Upper lobe of left lung (tissue), 4 donors: ENCODE measurements at regions not wholly inside any gene's neighbourhood (a gene's known extent, or its start where the extent isn't known, plus 50 kb on each side); places are given as distances from the start of the nearest gene placed in this dataset.

Experiments used
- CTCF ChIP-seq, 6 experiments: fragments of 450-650 bp in 4 of 6; fragments of 200-600 bp in 2 of 6; sonication (generic) in 2 of 6; IDR thresholded peaks; one replicate each; pipeline ENCODE4 v1.5.1; 2016 to 2019; ENCODE audit warnings: antibody characterized with exemption in 6 of 6
- EP300 ChIP-seq, 4 donors: sonication (generic); formaldehyde crosslinking; IDR thresholded peaks; one replicate each; pipeline ENCODE4 v1.5.1; 2017; ENCODE audit warnings: antibody characterized with exemption in 4 of 4, control low read depth in 2 of 4
- POLR2A ChIP-seq, 4 donors: fragments of 450-650 bp; IDR thresholded peaks; one replicate each; pipeline ENCODE4 v1.5.1; 2016 to 2017; ENCODE audit warnings: antibody characterized with exemption in 4 of 4, mild to moderate bottlenecking in 2 of 4
- POLR2AphosphoS5 ChIP-seq, 2 donors: sonication (generic); formaldehyde crosslinking; IDR thresholded peaks; one replicate each; pipeline ENCODE4 v1.5.1; 2017; ENCODE audit warnings: antibody characterized with exemption in 2 of 2

- no peak for TF ChIP-seq EP300 (IDR thresholded peaks at IDR 0.05)
- TF ChIP-seq CTCF (IDR thresholded peaks at IDR 0.05) = no peak
- TF ChIP-seq POLR2A (IDR thresholded peaks at IDR 0.05) = no peak
- TF ChIP-seq POLR2AphosphoS5 (IDR thresholded peaks at IDR 0.05) = no peak
These were observed 114.8 kb upstream of the SERTAD2 start for GRCh38 chr2:64768491-64769005.
